Activated T-cell treated with anti-CD3 and anti-CD28 coated beads, Interleukin-2, amount 50 U/mL, for 72 hours (primary cell): ENCODE measurements at regions not wholly inside any gene's neighbourhood (a gene's known extent, or its start where the extent isn't known, plus 50 kb on each side); places are given as distances from the start of the nearest gene placed in this dataset.
A peak's percentile ranks its signal among the peaks of the same experiment; 100 is the strongest.

Experiments used
- ATAC-seq, 2 donors: fragments of 150-1000 bp; cut with Tn5 transposase; replicated peaks in 1 of 2; 2 replicates each; pipeline ENCODE4 v1.10.0; 2021; ENCODE audit warnings: moderate library complexity in 2 of 2, mild to moderate bottlenecking in 1 of 2
- DNase-seq, 2 donors: peaks; one replicate each; pipeline ENCODE4 v3.0.0; 2021 to 2022; ENCODE audit warnings: mixed read lengths in 1 of 2
- H3K27ac Mint-ChIP-seq: one replicate; pipeline ENCODE4 v1.8.0; 2022; ENCODE audit warnings: mild to moderate bottlenecking, moderate library complexity, mixed read lengths
- H3K27me3 Mint-ChIP-seq: one replicate; pipeline ENCODE4 v1.8.0; 2022; ENCODE audit warnings: low read depth, mixed read lengths
- H3K36me3 Mint-ChIP-seq, 2 donors: one replicate each; pipeline ENCODE4 v1.8.0; 2022; ENCODE audit warnings: mixed read lengths in 2 of 2, mild to moderate bottlenecking in 1 of 2; ENCODE audit not compliant: insufficient read depth in 2 of 2
- H3K4me1 Mint-ChIP-seq: one replicate; pipeline ENCODE4 v1.8.0; 2022; ENCODE audit warnings: low read depth, mixed read lengths
- H3K4me3 Mint-ChIP-seq, 2 donors: one replicate each; pipeline ENCODE4 v1.8.0; 2022; ENCODE audit warnings: mild to moderate bottlenecking in 2 of 2, mixed read lengths in 2 of 2, moderate library complexity in 2 of 2
- H3K9me3 Mint-ChIP-seq, 2 donors: one replicate each; pipeline ENCODE4 v1.8.0; 2022; ENCODE audit warnings: mixed read lengths in 2 of 2

DNA sequence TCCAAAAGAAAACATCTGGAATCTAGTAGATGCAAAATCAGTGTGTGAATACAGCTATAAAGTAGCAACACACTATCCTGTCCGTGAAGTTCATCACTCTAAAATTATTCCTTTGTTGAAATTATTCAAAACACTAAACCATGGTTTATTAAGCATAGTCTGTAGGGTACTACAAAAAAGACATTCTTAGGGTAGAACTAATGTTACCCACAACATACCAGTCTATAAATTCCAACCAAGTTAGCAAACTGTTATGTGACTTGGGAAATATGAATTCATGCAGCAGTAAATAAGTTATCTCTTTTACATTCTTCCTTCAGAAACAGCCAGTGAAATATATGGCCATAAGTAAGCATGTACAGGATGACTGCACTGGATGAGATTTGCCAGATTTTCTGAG is 580.3 kb upstream of the ADGRB3 start:
- H3K4me3 Mint-ChIP-seq: no peak overlapping the region
- no peaks in the 10 kb centered on the region for H3K36me3 Mint-ChIP-seq
- no peak for DNase-seq
- no peak for ATAC-seq
- H3K9me3 Mint-ChIP-seq: peaks cover 0 to 4% of the 10 kb centered on the region in 2 donors
- no peaks in the 10 kb centered on the region for H3K27me3 Mint-ChIP-seq
- no peaks in the 10 kb centered on the region for H3K4me1 Mint-ChIP-seq
- no peak overlapping the region for H3K27ac Mint-ChIP-seq

DNA sequence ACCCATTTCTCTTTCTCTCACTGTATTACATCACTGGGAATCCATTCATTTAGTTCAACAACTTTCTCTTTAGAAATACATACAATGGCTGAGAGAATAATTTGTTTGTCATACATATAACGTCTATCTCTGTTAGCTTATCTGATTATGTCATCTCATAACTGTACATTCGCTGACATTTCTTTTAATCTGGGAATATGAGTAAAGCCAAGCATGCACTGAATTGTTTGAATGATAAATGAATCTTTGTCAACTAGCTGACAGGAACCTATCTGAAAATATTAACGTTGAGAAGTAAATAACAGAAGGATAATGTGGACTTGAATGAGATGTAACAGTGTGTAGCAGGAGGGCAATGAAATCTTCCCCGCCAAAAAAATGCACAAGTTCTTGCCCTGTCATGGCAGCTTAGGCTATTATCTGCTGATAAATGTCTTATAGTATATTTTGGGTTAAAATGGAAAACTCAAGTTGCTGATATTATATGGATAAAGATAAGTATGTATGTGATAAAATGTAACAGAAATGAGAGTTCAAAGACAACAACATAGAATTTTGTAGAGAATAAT is 581.2 kb upstream of the ADGRB3 start:
- H3K36me3 Mint-ChIP-seq: no peaks in the 10 kb centered on the region
- ATAC-seq: no peak
- no peaks in the 10 kb centered on the region for H3K27me3 Mint-ChIP-seq
- H3K4me1 Mint-ChIP-seq: no peaks in the 10 kb centered on the region
- DNase-seq: no peak
- H3K4me3 Mint-ChIP-seq: no peak overlapping the region
- peaks cover 0 to 4% of the 10 kb centered on the region in 2 donors for H3K9me3 Mint-ChIP-seq
- no peak overlapping the region for H3K27ac Mint-ChIP-seq

DNA sequence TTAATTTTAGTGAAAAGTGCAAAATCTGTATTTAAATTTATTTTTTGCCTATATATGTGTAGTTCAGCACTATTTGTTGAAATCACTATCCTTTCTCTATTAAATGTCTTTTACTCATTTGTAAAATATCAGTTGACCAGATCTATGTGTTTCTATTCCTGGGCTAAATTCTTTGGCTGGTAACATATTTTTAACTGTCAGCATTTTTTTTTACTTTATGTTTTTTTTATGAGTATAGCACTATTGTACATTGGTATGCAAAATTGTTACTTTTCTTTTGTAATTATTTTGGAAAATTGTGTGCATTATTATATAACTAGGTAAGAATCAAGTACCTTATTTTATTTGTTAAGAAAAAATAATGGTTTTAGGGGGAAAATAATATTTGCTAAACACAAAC is 582.8 kb upstream of the ADGRB3 start:
- Mint-ChIP-seq H3K36me3 (no peaks in the 10 kb centered on the region), H3K4me1 (no peaks in the 10 kb centered on the region), H3K27ac (no peak overlapping the region), H3K9me3 (peaks cover 0 to 4% of the 10 kb centered on the region in 2 donors), H3K27me3 (no peaks in the 10 kb centered on the region), H3K4me3 (no peak overlapping the region)
- DNase-seq (no peak), ATAC-seq (no peak)

DNA sequence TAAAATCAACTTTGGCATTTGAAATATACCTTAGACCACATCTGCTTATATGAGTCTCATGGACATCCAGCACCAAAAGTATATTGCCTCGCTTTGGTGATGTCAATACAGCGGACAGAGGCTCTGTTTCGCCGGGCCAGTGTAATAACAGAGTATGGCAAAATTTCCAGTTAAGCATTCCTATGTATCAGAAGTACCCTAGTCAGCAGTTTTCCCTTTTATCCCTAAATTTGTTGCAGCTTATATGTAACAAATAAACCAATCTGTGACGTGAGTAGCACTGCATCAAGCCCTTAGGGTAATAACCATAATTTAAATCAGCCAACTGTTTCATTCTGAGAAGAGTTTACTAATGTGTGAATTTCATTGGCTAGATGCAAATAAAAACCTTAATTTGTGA is 585.5 kb upstream of the ADGRB3 start:
- no peaks in the 10 kb centered on the region for H3K4me1 Mint-ChIP-seq
- no peaks in the 10 kb centered on the region for H3K27me3 Mint-ChIP-seq
- no peak overlapping the region for H3K27ac Mint-ChIP-seq
- H3K4me3 Mint-ChIP-seq: no peak overlapping the region
- no peak for ATAC-seq
- DNase-seq: no peak
- peaks cover 1 to 5% of the 10 kb centered on the region in 2 donors for H3K9me3 Mint-ChIP-seq
- H3K36me3 Mint-ChIP-seq: no peaks in the 10 kb centered on the region

DNA sequence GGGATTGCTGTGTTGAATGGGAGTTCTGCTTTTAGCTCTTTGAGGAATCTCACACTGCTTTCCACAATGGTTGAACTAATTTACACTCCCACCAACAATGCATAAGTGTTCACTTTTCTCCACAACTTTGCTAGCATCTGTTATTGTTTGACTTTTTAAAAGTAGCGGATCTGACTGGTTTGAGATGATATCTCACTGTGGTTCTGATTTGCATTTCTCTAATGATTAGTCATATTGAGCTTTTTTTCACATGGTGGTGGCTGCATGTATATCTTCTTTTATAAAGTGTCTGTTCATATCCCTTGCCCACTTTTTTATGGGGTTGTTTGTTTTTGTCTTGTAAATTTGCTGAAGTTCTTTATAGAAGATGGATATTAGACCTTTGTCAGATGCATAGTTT is 588.3 kb upstream of the ADGRB3 start:
- DNase-seq: no peak
- no peak for ATAC-seq
- Mint-ChIP-seq H3K4me1 (no peaks in the 10 kb centered on the region), H3K4me3 (no peak overlapping the region), H3K36me3 (no peaks in the 10 kb centered on the region), H3K27me3 (no peaks in the 10 kb centered on the region), H3K27ac (no peak overlapping the region), H3K9me3 (peaks cover 1 to 5% of the 10 kb centered on the region in 2 donors)

DNA sequence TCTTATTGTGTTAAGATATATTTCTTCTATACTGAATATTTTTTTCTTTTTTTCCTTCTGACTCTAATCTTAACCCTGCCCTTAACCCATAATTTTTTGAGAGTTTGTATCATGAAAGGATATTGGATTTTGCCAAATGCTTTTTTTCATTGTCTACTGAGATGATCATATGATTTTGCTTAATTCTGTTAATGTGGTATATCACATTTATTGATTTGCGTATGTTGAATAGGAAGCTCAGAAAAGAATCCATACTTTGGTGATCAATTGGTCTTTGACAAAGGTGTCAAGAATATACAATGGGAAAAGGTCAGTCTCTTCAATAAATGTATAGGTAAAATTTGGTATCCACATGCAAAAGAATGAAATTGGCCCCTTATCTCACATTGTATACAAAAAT is 588.8 kb upstream of the ADGRB3 start:
- no peaks in the 10 kb centered on the region for H3K4me1 Mint-ChIP-seq

DNA sequence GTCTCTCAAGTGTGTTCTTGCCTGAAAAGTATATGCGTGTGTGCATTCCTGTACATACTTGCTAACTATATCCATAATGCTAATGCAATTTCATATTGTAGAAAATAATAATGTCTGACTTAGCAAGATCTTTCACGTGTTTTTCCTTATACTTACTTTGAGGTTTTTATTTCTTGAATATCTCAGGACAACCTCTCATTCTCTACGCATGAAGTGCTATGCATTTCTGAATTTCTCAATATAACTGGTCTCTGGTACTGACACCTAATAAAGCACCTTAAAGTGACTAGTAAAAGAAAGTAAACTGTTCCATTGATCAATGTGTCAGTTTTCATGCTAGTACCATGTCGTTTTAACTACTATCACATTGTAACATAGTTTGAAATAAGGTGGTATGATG is 589.9 kb upstream of the ADGRB3 start:
- Mint-ChIP-seq H3K27me3 (no peaks in the 10 kb centered on the region), H3K36me3 (no peaks in the 10 kb centered on the region), H3K27ac (no peak overlapping the region), H3K4me1 (no peaks in the 10 kb centered on the region), H3K4me3 (no peak overlapping the region), H3K9me3 (peaks cover 0 to 6% of the 10 kb centered on the region in 2 donors)
- DNase-seq (no peak), ATAC-seq (no peak)

More for the DNA sequence above, 588.8 kb upstream of the ADGRB3 start:
- Mint-ChIP-seq H3K27ac (no peak overlapping the region), H3K4me3 (no peak overlapping the region), H3K27me3 (no peaks in the 10 kb centered on the region), H3K9me3 (peaks cover 1 to 5% of the 10 kb centered on the region in 2 donors), H3K36me3 (no peaks in the 10 kb centered on the region)
- no peak for DNase-seq
- no peak for ATAC-seq

DNA sequence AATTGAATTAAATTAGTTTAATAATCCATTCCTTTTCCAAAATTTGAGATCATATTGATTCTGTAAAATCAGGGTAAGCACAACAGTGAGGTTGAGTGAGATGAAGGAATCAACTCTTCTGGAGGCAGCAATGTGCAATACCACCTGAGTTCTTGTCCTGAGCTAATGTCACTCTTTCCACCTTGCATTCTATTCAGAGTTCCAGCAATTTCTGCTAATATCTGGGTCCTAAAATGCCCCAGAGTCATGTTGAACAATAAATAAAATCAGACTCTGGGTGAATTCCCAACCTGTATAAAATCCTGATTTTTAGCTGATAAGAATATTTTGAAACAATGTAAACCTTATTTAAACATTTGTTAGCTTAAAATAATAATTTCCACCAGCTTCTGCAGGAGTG is 590.8 kb upstream of the ADGRB3 start:
- no peak for ATAC-seq
- no peak overlapping the region for H3K4me3 Mint-ChIP-seq
- H3K27ac Mint-ChIP-seq: no peak overlapping the region
- no peaks in the 10 kb centered on the region for H3K4me1 Mint-ChIP-seq
- no peaks in the 10 kb centered on the region for H3K27me3 Mint-ChIP-seq
- H3K9me3 Mint-ChIP-seq: peaks cover 0 to 6% of the 10 kb centered on the region in 2 donors
- H3K36me3 Mint-ChIP-seq: no peaks in the 10 kb centered on the region
- no peak for DNase-seq

DNA sequence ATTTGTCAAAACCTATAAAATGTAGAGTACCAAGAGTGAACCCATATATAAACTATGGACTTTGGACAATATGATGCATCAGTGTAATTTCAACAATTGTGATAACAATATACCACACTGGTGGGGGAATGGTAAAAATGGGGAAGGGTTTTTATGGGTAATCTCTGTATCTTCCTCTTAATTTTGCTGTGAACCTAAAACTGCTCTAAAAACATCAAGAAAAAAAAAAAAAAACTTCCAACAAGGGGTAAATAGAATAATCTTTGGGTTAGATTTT is 592.0 kb upstream of the ADGRB3 start:
- H3K4me3 Mint-ChIP-seq: no peak overlapping the region
- H3K27ac Mint-ChIP-seq: no peak overlapping the region
- H3K9me3 Mint-ChIP-seq: peaks cover 0 to 6% of the 10 kb centered on the region in 2 donors
- no peaks in the 10 kb centered on the region for H3K27me3 Mint-ChIP-seq
- H3K36me3 Mint-ChIP-seq: no peaks in the 10 kb centered on the region
- no peak for DNase-seq
- H3K4me1 Mint-ChIP-seq: no peaks in the 10 kb centered on the region
- ATAC-seq: no peak

DNA sequence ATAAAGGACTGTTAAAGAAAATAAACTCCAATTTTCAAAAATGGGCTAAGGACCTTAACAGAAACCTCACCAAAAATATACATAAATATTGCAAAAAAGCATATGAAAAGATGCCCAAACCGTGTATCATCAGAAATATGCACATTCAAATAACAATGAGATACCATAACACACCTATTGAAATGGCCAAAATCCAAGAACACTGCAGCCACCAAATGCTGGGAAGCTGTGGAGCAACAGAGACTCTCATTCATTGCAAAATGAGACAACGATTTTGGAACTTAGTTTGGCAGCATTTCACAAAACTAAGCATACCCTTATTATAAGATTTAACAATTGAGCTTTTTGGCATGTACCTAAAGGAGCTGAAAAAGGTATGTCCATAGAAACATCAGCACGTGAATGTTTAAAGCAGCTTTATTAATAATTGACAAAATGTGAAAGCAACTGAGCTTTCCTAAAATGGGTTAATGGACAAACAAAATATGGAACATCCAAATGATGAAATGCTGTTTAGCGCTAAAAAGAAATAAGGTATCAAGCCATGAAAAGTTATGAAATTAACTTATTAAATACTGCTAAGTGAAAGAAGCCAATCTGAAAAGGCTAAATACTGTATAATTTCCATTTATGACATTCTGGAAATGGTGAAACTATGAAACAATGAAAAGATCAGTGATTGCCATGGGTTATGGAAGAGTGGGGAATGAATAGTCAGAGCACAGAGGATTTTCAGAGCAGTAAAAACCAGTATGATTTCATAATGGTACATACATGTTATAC is 592.6 kb upstream of the ADGRB3 start:
- Mint-ChIP-seq H3K4me1 (no peaks in the 10 kb centered on the region), H3K27me3 (no peaks in the 10 kb centered on the region), H3K36me3 (no peaks in the 10 kb centered on the region), H3K9me3 (peaks cover 2 to 8% of the 10 kb centered on the region in 2 donors), H3K4me3 (no peak overlapping the region), H3K27ac (no peak overlapping the region)
- ATAC-seq: no peak
- no peak for DNase-seq

DNA sequence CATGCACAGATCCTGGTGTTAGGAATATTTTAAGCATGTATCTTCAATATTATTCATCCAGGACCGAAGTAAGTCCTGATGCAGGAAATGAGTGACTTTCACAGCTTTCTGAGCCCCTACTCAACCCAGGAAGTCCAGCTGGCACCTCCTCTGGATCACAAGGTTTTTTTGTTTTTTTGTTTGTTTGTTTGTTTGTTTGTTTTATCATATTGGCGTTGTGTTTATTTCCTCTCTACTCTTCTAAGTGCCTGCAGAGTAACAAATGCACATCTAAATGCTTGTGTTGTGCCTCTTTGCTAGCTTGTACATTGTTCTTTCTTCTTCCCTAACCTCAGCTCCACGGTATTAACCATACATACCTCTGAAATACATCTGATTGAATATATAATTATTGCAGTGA is 594.3 kb upstream of the ADGRB3 start:
- Mint-ChIP-seq H3K4me1 (no peaks in the 10 kb centered on the region), H3K4me3 (no peak overlapping the region), H3K36me3 (no peaks in the 10 kb centered on the region), H3K9me3 (peaks cover 2 to 3% of the 10 kb centered on the region in 2 donors), H3K27me3 (no peaks in the 10 kb centered on the region), H3K27ac (no peak overlapping the region)
- ATAC-seq (no peak), DNase-seq (no peak)

DNA sequence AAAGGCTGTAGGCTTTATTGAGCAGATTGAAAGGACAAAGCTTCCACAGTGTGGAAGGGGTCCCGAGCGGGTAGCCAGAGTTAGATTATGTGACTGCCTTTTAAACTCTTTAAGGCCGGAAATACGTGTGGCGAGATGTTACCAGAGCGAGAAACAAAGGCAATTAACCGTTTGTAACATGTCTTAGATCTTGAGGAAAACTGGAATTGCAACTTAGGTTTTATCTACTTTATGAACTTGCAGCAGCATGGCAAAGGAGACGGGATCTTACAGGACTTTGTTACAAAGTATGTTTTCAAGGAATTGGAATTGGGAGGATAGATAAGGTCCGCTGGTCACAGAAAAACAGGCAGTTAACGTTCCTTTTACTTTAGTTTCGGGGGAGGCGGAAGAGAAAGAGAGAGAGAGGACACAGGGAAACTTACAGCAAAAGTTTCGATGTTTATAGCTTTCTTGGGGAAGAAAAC is 594.7 kb upstream of the ADGRB3 start:
- Mint-ChIP-seq H3K4me3 (peak overlapping the region in 1 of 2 donors; percentile 17), H3K36me3 (no peaks in the 10 kb centered on the region), H3K27ac (no peak overlapping the region), H3K27me3 (no peaks in the 10 kb centered on the region), H3K9me3 (peaks cover 2 to 3% of the 10 kb centered on the region in 2 donors), H3K4me1 (no peaks in the 10 kb centered on the region)
- DNase-seq (no peak), ATAC-seq (no peak)

DNA sequence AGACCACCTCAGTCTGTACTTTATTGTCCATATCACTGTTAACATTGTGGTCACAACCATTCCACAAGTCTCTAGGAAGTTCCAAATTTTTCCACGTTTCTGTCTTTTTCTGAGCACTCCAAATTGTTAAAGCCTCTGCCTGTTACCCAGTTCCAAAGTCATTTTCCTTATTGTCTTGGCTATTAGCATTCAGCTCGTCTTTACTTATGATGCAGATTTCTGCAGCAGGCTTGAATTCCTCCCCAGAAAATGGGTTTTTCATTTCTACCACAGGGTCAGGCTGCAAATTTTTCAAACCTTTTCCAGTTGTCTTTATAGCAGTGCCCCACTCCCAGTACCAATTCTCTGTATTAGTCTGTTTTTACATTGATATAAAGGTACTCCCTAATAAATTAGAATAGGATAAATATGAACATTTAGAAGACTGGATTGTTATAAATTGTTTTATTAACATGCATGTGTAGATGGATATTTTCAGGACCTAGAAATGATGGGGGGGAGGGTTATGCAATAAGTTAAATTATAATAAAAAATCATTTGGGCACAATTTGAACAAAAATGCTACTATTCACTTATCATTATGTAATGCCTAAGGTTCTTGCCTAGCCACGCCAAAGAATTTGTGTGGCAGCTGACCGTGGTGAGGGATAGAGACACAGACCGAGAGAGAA is 595.3 kb upstream of the ADGRB3 start:
- Mint-ChIP-seq H3K27ac (no peak overlapping the region), H3K27me3 (no peaks in the 10 kb centered on the region), H3K9me3 (peaks cover 2 to 3% of the 10 kb centered on the region in 2 donors), H3K36me3 (no peaks in the 10 kb centered on the region), H3K4me1 (no peaks in the 10 kb centered on the region), H3K4me3 (no peak overlapping the region)
- ATAC-seq (no peak), DNase-seq (no peak)
